Loucy (cell line): ENCODE measurements at regions not wholly inside any gene's neighbourhood (a gene's known extent, or its start where the extent isn't known, plus 50 kb on each side); places are given as distances from the start of the nearest gene placed in this dataset.

ENCODE experiments used
- H2AFZ ChIP-seq: fragments of 200-600 bp; sonication (generic); 2 replicates; pipeline ENCODE4 v1.6.0; 2016; ENCODE audit warnings: antibody characterized with exemption, mild to moderate bottlenecking, low read length, moderate library complexity
- H3F3A ChIP-seq: fragments of 200-600 bp; 2 replicates; pipeline ENCODE4 v1.6.0; 2016; ENCODE audit warnings: antibody characterized with exemption, low read depth, mild to moderate bottlenecking
- H3K27me3 ChIP-seq: fragments of 200-600 bp; sonication (generic); 2 replicates; pipeline ENCODE4 v1.6.1; 2014; ENCODE audit warnings: low read length, mild to moderate bottlenecking; ENCODE audit not compliant: insufficient read depth, poor library complexity, severe bottlenecking
- H3K36me3 ChIP-seq: fragments of 200-600 bp; sonication (generic); 2 replicates; pipeline ENCODE4 v1.6.1; 2016; ENCODE audit warnings: low read length; ENCODE audit not compliant: insufficient read depth
- H3K4me1 ChIP-seq: fragments of 200-600 bp; sonication (generic); 2 replicates; pipeline ENCODE4 v1.5.1; 2014; ENCODE audit warnings: low read length, mild to moderate bottlenecking; ENCODE audit not compliant: insufficient read depth, poor library complexity, severe bottlenecking
- H3K4me2 ChIP-seq: fragments of 200-600 bp; sonication (generic); 2 replicates; pipeline ENCODE4 v1.6.0; 2014; ENCODE audit warnings: antibody characterized with exemption, low read length, low read depth, mild to moderate bottlenecking; ENCODE audit not compliant: poor library complexity, severe bottlenecking
- H3K4me3 ChIP-seq: fragments of 200-600 bp; sonication (generic); 2 replicates; pipeline ENCODE4 v1.5.1; 2014; ENCODE audit warnings: low read length, mild to moderate bottlenecking, mixed read lengths; ENCODE audit not compliant: poor library complexity, severe bottlenecking
- H3K79me2 ChIP-seq: fragments of 200-600 bp; sonication (generic); 2 replicates; pipeline ENCODE4 v1.6.1; 2014; ENCODE audit warnings: low read length; ENCODE audit not compliant: insufficient read depth
- H3K9ac ChIP-seq: fragments of 200-600 bp; sonication (generic); 2 replicates; pipeline ENCODE4 v1.6.0; 2014; ENCODE audit warnings: mild to moderate bottlenecking, low read depth, low read length, moderate library complexity; ENCODE audit not compliant: poor library complexity, severe bottlenecking
- H3K9me2 ChIP-seq: fragments of 200-600 bp; sonication (generic); replicated peaks from 2 replicates; pipeline ENCODE4 v1.6.1; 2016; ENCODE audit warnings: low read depth, low read length, mixed read lengths
- H3K9me3 ChIP-seq: fragments of 200-600 bp; sonication (generic); 2 replicates; pipeline ENCODE4 v1.6.1; 2014; ENCODE audit warnings: mild to moderate bottlenecking, antibody characterized with exemption, low read length, low read depth; ENCODE audit not compliant: insufficient read depth
- H4K20me1 ChIP-seq: fragments of 200-600 bp; sonication (generic); 2 replicates; pipeline ENCODE4 v1.6.0; 2014; ENCODE audit warnings: antibody characterized with exemption, low read length, mild to moderate bottlenecking; ENCODE audit not compliant: insufficient read depth, poor library complexity, severe bottlenecking
- EZH2phosphoT487 ChIP-seq: fragments of 200-600 bp; IDR thresholded peaks from 2 replicates; pipeline ENCODE4 v1.6.1; 2018; ENCODE audit warnings: antibody characterized with exemption, mild to moderate bottlenecking, moderate library complexity, borderline replicate concordance
- TF ChIP-seq, protein P1 (sequence below): fragments of 200-600 bp; sonication (generic); conservative IDR thresholded peaks from 2 replicates; pipeline ENCODE4 v1.5.1; 2014; ENCODE audit warnings: mild to moderate bottlenecking, antibody characterized with exemption, low read length

DNA sequence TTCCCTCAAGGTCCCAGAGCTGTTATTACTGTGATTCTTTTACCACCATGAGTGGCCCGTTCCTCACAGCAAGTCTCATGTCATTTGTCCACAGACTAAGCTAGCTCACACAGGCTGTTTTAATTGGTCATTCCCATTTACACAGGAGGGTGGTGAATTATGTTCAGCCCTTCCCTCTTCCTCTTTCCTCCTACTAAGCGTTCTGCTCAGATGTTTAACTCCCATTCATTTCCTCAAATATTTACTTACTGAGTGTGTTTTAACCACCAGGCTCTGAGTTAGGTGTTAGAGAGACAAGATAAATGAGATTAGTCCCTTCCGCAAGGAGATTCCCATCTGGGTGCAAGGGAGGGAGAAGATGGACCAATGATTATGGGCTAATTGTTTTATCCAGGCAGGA lies 403.6 kb upstream of the ACVR2A start:
- no peaks in the 10 kb centered on the region for H4K20me1 ChIP-seq
- TF ChIP-seq, protein P1, sequence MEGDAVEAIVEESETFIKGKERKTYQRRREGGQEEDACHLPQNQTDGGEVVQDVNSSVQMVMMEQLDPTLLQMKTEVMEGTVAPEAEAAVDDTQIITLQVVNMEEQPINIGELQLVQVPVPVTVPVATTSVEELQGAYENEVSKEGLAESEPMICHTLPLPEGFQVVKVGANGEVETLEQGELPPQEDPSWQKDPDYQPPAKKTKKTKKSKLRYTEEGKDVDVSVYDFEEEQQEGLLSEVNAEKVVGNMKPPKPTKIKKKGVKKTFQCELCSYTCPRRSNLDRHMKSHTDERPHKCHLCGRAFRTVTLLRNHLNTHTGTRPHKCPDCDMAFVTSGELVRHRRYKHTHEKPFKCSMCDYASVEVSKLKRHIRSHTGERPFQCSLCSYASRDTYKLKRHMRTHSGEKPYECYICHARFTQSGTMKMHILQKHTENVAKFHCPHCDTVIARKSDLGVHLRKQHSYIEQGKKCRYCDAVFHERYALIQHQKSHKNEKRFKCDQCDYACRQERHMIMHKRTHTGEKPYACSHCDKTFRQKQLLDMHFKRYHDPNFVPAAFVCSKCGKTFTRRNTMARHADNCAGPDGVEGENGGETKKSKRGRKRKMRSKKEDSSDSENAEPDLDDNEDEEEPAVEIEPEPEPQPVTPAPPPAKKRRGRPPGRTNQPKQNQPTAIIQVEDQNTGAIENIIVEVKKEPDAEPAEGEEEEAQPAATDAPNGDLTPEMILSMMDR, result no peak
- TF ChIP-seq EZH2phosphoT487, result no peak
- no peaks in the 10 kb centered on the region for H3F3A ChIP-seq
- H2AFZ ChIP-seq, result no peak overlapping the region
- H3K9ac ChIP-seq, result no peak overlapping the region
- no peaks in the 10 kb centered on the region for H3K27me3 ChIP-seq
- no peaks in the 10 kb centered on the region for H3K9me2 ChIP-seq
- H3K9me3 ChIP-seq, result no peaks in the 10 kb centered on the region
- no peaks in the 10 kb centered on the region for H3K4me1 ChIP-seq
- H3K4me2 ChIP-seq, result no peak overlapping the region
- H3K79me2 ChIP-seq, result no peaks in the 10 kb centered on the region
- H3K36me3 ChIP-seq, result no peaks in the 10 kb centered on the region
- H3K4me3 ChIP-seq, result no peak overlapping the region

DNA sequence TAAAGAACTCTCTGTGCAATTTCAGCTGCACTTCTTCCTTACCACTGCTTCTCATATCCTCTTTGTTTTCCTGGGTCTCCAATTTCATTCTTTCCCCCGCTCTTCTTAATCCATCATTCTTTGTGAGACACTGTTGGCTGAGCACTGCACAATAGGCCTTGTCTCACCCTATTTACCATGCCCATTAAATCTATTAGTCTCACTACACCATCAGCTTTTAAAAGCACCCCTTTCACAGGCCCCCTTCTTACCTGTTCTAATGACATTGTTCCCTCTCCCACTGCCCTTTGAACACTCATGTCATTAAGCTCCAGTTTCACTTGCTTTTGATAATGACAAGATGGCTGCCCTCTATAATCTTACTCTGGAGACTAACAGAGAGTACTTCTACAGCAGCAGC lies 404.1 kb upstream of the ACVR2A start:
- H3K9ac ChIP-seq, result no peak overlapping the region
- no peaks in the 10 kb centered on the region for H3K9me2 ChIP-seq
- no peaks in the 10 kb centered on the region for H3K79me2 ChIP-seq
- H4K20me1 ChIP-seq, result no peaks in the 10 kb centered on the region
- H3K36me3 ChIP-seq, result no peaks in the 10 kb centered on the region
- no peak overlapping the region for H3K4me3 ChIP-seq
- no peak overlapping the region for H3K4me2 ChIP-seq
- H3F3A ChIP-seq, result no peaks in the 10 kb centered on the region
- H2AFZ ChIP-seq, result no peak overlapping the region
- no peaks in the 10 kb centered on the region for H3K4me1 ChIP-seq
- no peak for TF ChIP-seq EZH2phosphoT487
- TF ChIP-seq, protein P1, result no peak
- H3K27me3 ChIP-seq, result no peaks in the 10 kb centered on the region
- no peaks in the 10 kb centered on the region for H3K9me3 ChIP-seq

DNA sequence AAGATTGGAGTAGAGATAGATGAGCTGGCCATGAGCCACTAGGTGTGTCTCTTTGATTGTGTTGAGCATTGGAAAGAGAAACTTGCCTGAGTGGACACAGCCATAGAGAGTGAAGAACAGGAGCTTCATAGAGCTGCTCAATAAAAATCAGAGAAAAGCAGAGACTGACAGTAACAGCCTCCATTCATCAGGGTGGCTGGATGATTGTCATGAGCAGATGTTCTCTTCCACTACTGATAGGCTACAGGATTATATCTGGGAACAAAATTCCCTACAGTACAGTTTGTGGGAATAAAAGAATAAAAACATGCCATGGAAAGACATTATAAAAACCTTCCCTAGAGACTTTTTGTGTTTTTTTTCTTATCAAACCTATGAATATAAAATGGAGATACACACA lies 404.8 kb upstream of the ACVR2A start:
- TF ChIP-seq, protein P1, result no peak
- TF ChIP-seq EZH2phosphoT487, result no peak
- Histone ChIP-seq H3K79me2 (no peaks in the 10 kb centered on the region), H3K9me3 (no peaks in the 10 kb centered on the region), H3K27me3 (no peaks in the 10 kb centered on the region), H3K9ac (no peak overlapping the region), H3K9me2 (no peaks in the 10 kb centered on the region), H3K4me3 (no peak overlapping the region), H3F3A (no peaks in the 10 kb centered on the region), H4K20me1 (no peaks in the 10 kb centered on the region), H2AFZ (no peak overlapping the region), H3K4me1 (no peaks in the 10 kb centered on the region), H3K4me2 (no peak overlapping the region), H3K36me3 (no peaks in the 10 kb centered on the region)
